ENCODE measurements at regions not wholly inside any gene's neighbourhood (a gene's known extent, or its start where the extent isn't known, plus 50 kb on each side); places are given as distances from the start of the nearest gene placed in this dataset.

DNA sequence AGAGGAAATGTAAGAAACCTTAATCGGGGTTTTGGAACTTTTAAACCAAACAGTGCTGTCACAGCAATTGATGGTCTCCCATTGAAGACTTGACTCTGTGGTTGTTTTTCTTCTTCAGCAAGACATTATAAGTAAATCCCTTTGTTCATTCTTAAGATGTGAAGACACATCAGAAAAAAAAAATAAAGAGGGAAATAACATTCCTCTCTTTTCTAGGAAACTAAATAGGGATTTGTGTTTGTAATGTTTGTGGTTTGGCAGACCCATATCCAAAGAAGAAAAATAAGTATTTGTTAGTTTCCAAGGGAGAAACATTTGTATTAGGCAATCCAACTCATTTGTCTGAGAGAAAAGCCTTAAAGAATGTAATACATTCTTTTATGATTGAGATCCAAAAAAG is 359.9 kb downstream of the DSC3 start:
- H3K4me1 ChIP-seq (replicated peaks in 1 of 4; ENCODE audit: control insufficient read depth in 3 of 4, insufficient read depth in 4 of 4, low read length in 3 of 4) = no peaks in the 10 kb centered on the region
- H2BK12ac ChIP-seq (ENCODE audit: low read depth, low read length) = no peak overlapping the region
- no peaks in the 10 kb centered on the region for H3K36me3 ChIP-seq (ENCODE audit: control insufficient read depth in 2 of 4, insufficient read depth in 4 of 4, low read length in 3 of 4)
- H3K79me1 ChIP-seq (ENCODE audit: low read depth, low read length) = no peaks in the 10 kb centered on the region
- H2BK120ac ChIP-seq (replicated peaks; ENCODE audit: low read depth, low read length) = no peak overlapping the region
- H4K91ac ChIP-seq (replicated peaks; ENCODE audit: insufficient read length, low read length) = no peak overlapping the region
- no peak overlapping the region for H4K8ac ChIP-seq (ENCODE audit: extremely low read depth, insufficient read depth, low read length)
- H4K5ac ChIP-seq (ENCODE audit: insufficient read length, low read depth, low read length) = no peak overlapping the region
- no peak overlapping the region for H3K27ac ChIP-seq (ENCODE audit: low read depth, low read length)
- H3K9ac ChIP-seq (replicated peaks in 1 of 4; ENCODE audit: extremely low read depth in 1 of 4, low read depth in 3 of 4, low read length in 3 of 4) = no peak overlapping the region
- H2AK5ac ChIP-seq (ENCODE audit: low read depth, low read length) = no peak overlapping the region
- no peaks in the 10 kb centered on the region for H4K20me1 ChIP-seq (replicated peaks in 1 of 2; ENCODE audit: control insufficient read depth in 1 of 2, insufficient read depth in 2 of 2, low read length in 2 of 2)
- ChIA-PET POLR2A (ENCODE audit: partially characterized antibody) (no interaction called here), CTCF (ENCODE audit: partially characterized antibody) (no interaction called here)
- no peak overlapping the region for H3K4me2 ChIP-seq (ENCODE audit: insufficient read depth in 1 of 2, low read depth in 2 of 2, low read length in 2 of 2)
- no peak overlapping the region for H2BK20ac ChIP-seq (ENCODE audit: low read length)
- no peak overlapping the region for H3K18ac ChIP-seq (ENCODE audit: extremely low read depth, low read length)
- H3K4ac ChIP-seq (replicated peaks; ENCODE audit: insufficient read length, low read depth, low read length) = no peak overlapping the region
- DNase-seq (ENCODE audit: low read depth in 1 of 2, low spot score in 2 of 2) (no peak), FAIRE-seq (no peak)
- no peak overlapping the region for H3K23ac ChIP-seq (ENCODE audit: insufficient read length)
- no peak overlapping the region for H2BK15ac ChIP-seq (ENCODE audit: low read length)
- no peaks in the 10 kb centered on the region for H3K79me2 ChIP-seq (ENCODE audit: control insufficient read depth in 1 of 2, insufficient read depth in 2 of 2, low read length in 2 of 2)
- H3K9me3 ChIP-seq (ENCODE audit: insufficient read depth in 2 of 2, low read depth in 1 of 2, low read length in 1 of 2) = no peaks in the 10 kb centered on the region
- H3K4me3 ChIP-seq (ENCODE audit: extremely low read depth in 1 of 4, insufficient read depth in 2 of 4, low read depth in 3 of 4, low read length in 4 of 4) = no peak overlapping the region
- no peaks in the 10 kb centered on the region; the same call in 1 of the 2 replicates for H3K23me2 ChIP-seq (ENCODE audit: low read depth, low read length)
- H3K14ac ChIP-seq (ENCODE audit: insufficient read length) = no peak overlapping the region
- no peak overlapping the region for H2AFZ ChIP-seq (ENCODE audit: low read length)
- WGBS, 2 experiments (ENCODE audit: extremely low coverage in 1 of 2, insufficient coverage in 1 of 2, insufficient read length in 1 of 2, insufficient replicate concordance in 2 of 2, low coverage in 1 of 2, low lambda C conversion rate in 2 of 2, missing lambda C conversion rate in 1 of 2) = 100% methylated on average over 1 of the region's 1 CpG; no CpG with 5 or more reads in 1 of the 2 experiments
- H3K56ac ChIP-seq (replicated peaks; ENCODE audit: insufficient read length, low read depth, low read length) = no peak overlapping the region
- H2BK5ac ChIP-seq (ENCODE audit: low read depth, low read length) = no peak overlapping the region
- no peaks in the 10 kb centered on the region for H3K27me3 ChIP-seq (replicated peaks in 1 of 4; ENCODE audit: control insufficient read depth in 3 of 4, extremely low read depth in 1 of 4, insufficient read depth in 3 of 4, low read length in 3 of 4)
- no peak for TF ChIP-seq CBX8 (IDR thresholded peaks at IDR 0.05; ENCODE audit: borderline replicate concordance, low read depth, low read length)
- TF ChIP-seq TAF7 (optimal IDR thresholded peaks at IDR 0.05; ENCODE audit: borderline replicate concordance, low read depth, low read length) = no peak
- TF ChIP-seq RAD21 (IDR thresholded peaks at IDR 0.05 in 1 of 2, conservative IDR thresholded peaks at IDR 0.05 in 1 of 2; ENCODE audit: low read depth in 2 of 2, low read length in 2 of 2) = no peak
- TF ChIP-seq NANOG (IDR thresholded peaks at IDR 0.05; ENCODE audit: insufficient read depth, low read depth, low read length, poor library complexity, severe bottlenecking) = no peak
- no peak for TF ChIP-seq JUND (IDR thresholded peaks at IDR 0.05; ENCODE audit: low read length)
- no peak for TF ChIP-seq ATF3 (IDR thresholded peaks at IDR 0.05; ENCODE audit: insufficient read depth, low read depth, low read length)
- TF ChIP-seq CHD1 (IDR thresholded peaks at IDR 0.05; ENCODE audit: low read depth, low read length) = no peak
- no peak for TF ChIP-seq BACH1 (IDR thresholded peaks at IDR 0.05; ENCODE audit: low read length)
- no peak for TF ChIP-seq GABPA (IDR thresholded peaks at IDR 0.05; ENCODE audit: borderline replicate concordance, insufficient read depth, low read length)
- no peak for TF ChIP-seq MAX (IDR thresholded peaks at IDR 0.05)
- no peak for TF ChIP-seq POLR2AphosphoS5 (IDR thresholded peaks at IDR 0.05; ENCODE audit: low read depth, low read length)
- TF ChIP-seq EZH2 (IDR thresholded peaks at IDR 0.05; ENCODE audit: low read depth, low read length, severe bottlenecking) = no peak
- no peak for TF ChIP-seq POLR2A (IDR thresholded peaks at IDR 0.05; ENCODE audit: control extremely low read depth in 1 of 2, low read depth in 2 of 2, low read length in 2 of 2)
- TF ChIP-seq RFX5 (IDR thresholded peaks at IDR 0.05; ENCODE audit: borderline replicate concordance, low read depth, low read length) = no peak
- TF ChIP-seq TAF1 (IDR thresholded peaks at IDR 0.05; ENCODE audit: low read depth, low read length) = no peak
